Activated CD8-positive, alpha-beta memory T cell treated with anti-CD3 and anti-CD28 coated beads, Interleukin-2, amount 50 U/mL, for 24 hours (primary cell): ENCODE measurements at regions not wholly inside any gene's neighbourhood (a gene's known extent, or its start where the extent isn't known, plus 50 kb on each side); places are given as distances from the start of the nearest gene placed in this dataset.

Experiments used
- DNase-seq: peaks from one replicate; pipeline ENCODE4 v3.0.0-alpha.2; 2020; ENCODE audit errors: extremely low read depth

DNA sequence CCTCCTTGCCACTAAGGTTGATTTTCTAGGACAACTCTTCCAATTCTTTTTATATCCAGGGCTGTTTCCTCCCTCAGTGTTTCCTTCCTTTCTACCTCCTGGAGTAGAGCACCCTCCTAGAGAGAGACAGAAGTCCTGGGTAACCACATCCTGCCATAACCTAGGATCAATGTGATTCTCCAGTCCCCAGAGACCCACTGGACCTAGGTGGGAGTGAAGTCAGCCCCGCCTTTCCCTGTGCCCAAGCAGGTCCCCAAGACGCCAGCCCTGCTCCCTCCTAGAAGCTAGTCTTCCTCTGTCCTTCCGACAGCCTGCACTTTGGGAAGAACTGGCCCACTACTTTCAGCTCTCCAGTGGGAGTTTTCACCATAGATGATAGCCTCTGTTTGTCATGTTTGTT, 166.8 kb upstream of the PLEKHG7 start:
- no peak for DNase-seq

DNA sequence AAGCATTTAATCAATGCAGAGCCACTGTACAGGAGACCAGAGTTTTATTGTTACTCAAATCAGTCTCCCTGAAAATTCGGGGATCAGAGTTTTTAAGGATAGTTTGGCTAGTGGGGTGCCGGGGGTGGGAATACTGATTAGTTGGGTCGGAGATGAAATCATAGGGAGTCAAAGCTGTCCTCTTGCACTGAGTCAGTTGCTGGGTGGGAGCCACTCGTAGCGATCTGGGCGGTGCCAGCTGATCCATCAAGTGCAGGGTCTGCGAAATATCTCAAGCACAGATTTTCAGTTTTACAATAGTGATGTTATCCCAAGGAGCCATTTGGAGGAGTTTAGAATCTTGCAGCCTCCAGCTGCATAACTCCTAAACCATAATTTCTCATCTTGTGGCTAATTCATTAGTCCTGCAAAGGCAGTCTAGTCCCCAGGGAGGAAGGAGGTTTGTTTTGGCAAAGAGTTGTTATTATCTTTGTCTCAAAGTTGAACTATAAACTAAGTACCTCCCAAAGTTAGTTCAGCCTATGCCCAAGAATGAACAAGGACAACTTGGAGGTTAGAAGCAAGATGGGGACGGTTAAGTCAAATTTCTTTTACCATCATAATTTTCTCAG, 169.4 kb upstream of the PLEKHG7 start:
- no peak for DNase-seq

DNA sequence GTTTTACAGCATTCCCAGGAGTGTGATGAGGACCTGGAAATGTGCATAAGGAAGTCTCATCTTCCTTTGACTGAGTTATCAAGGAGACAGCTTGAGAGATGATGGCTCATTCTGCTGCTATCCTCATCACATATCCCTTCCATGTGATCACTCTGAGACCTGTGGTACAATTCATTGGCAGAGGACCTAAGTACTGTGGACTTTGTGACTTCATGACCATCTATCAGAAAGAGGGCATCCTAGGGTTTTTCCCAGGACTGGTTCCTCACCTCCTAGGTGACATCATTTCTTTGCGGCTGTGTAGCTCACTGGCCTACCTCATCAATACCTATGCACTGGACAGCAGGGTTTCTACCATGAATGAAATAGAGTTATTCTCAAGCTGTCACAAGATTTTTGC, 172.1 kb upstream of the PLEKHG7 start:
- DNase-seq: no peak

DNA sequence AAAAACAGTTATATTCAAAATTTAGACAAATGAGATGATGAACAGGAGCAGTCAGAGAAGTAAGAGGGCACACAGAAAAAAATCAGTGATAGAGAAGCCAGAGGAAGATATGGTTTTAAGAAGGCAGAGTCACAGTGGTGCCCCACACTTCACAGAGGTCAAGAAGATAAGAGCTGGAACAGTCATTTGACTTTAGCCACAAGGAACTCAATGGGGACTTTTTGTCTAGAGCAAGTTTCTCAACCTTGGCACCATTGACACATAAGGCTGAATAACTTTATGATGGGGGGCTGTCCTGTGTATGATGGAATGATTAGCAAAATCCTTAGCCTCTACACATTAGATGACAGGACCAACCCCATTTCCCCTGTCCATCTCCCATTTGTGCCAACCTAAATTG, 172.8 kb upstream of the PLEKHG7 start:
- no peak for DNase-seq

DNA sequence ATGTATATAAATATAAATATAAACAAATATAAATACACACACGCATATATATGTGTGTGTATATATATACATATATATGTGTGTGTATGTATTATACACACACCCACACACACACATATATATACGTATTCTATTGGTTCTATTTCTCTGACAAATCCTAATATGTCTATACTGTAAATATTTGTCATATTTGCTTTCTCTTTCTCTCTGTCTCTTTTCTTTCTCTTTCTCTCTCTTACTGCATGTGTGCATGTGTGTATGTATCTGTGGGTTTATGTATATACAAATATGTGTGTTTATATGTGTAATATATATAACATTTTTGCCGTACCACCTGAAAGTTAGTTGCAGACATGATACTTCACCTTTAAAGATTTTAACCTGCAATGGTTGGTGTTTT, 174.2 kb upstream of the PLEKHG7 start:
- DNase-seq: no peak

DNA sequence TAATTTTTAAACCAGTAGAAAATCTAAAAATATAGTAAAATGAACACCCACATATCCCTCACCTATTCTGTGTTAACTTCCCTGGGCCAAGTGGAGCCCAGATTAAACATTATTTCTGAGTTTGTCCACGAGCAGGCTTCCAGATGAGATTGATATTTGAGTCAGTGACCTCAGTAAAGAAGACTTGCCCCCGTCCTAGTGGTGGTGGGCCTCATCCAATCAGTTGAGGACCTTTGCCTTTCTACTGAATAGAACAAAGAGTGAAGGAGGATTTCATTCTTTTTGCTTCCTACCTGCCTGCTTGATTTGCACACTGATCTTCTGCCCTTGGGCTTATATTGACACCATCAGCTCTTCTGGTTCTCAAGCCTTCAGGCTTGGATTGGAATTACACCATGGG, 174.7 kb upstream of the PLEKHG7 start:
- DNase-seq: no peak

DNA sequence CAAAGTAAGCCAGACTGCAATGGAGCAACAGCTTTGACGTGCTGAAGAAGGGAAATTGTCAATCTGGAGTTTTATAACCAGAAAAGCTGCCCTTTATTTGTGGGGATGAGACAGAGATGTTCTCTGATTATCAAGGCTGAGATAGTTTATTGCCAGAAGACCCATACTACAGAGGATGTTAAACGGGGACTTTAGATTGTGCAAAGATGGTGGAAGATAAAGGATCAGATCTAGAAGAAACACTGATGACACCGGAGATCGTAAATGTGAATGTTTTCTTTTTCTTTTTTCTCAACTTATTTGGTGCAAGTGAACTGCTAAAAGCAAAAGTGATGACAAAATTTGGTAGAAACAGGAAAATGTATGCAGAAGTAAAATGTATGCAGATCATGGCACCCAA, 178.3 kb upstream of the PLEKHG7 start:
- no peak for DNase-seq

DNA sequence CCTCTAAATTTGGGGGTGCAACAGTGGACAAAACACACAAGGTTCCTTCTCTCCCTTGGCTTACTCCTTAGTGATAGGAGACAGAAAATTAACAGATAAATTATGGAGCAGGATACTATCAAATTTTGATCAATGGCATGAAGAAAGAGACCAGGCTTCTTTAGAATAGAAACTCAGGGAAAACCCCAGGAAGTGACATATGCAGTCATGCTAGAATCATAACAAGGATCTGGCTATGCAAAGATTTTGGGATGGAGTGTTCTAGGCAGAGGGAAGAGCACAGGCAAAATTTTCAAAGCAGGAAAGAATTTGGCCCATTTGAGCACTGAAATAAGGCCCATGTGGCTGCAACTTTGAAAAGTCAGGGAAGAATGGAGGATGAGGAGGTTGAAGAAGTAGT, 182.3 kb upstream of the PLEKHG7 start:
- DNase-seq: no peak

DNA sequence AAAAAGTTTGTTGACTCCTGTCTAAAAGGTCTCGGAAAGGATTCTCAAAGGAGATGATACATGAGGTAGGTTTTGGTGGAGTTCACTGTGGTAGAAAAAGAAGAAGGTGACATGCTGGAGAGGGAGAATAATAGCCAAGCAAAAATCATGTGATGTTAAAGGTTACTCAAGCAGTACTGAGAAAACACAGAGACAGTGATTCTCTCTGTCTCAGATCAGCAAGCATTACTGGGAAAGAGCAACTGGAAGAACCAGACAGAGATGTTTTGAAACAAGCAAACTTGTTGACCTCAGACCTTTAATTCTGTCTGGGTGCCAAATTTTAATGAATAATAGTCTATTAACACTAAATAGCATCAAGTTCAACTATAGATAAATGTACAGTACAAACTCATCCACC, 183.5 kb upstream of the PLEKHG7 start:
- no peak for DNase-seq

DNA sequence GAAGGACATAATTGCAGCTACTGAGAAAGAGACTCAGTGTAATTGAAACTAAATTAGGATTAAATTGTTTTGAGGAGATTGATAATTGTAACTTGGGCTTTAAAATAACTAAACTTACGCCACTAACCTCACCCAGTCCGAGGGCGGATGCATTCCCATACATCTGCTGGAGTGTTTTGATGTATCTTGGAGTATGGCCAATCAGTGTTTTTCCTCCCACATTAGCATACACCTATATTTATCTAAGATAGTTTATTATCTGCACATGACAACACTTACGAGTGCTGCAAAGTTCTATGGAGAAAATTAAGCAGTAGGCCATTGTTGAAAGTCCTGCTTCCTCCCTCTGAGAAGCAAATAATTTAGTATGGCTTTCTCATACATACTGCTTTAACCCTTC, 184.7 kb upstream of the PLEKHG7 start:
- DNase-seq: no peak

DNA sequence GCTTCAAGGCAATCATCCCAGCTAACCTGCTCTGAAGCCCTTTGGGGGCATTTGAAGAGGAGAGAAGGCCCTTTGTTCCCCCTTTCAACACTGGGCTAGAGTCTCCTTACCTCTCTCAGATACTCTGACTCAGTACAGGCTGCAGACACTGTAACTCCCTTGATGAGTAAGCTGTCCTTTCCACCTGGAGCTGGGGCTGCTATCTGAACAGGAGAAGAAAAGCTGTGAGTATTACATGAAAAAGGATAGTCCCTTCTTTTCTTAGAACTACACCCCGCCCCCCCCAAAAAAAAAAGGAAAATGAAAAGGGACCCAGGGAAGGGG, 186.6 kb upstream of the PLEKHG7 start:
- DNase-seq: no peak

DNA sequence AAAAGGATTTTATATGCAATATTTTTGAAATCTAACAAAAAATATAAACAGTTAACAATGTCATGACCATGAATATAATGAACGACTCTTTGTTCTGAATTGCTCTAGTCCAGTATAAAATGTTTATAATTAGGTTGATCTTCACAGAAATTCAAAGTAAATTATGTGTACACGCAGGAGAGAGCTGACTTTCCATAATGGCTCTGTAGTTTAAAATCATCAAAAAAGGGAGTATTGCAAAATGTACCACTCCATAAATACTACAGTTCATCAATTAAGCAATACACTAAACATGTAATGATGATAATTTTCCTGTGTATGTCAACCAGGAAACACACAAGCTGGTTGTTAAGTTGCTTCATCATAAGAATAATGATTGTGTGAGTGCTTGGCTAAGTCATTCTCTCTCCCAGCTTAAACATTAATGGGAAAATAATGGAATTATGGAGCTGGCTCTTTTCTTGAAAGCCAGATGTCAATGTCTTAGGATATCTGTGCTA, 189.5 kb upstream of the PLEKHG7 start:
- no peak for DNase-seq

DNA sequence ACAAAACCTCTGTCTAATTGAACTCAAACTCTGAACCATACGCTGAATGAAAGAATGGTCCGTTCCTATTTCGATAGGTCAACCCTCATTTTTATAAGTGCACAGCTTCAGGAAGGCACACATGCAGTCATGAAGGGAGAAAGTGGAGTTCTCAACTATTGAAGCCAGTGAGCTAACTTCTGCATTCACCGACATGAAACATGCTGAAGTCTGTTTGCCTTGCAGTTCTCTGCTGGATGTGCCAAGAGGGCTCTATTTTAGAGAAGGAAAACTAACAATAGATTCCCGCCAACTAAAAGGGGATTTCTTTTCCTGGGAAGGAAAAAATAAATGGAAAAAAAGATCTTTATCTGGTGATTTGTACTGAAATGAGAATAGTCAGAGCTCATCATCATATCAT, 191.0 kb upstream of the PLEKHG7 start:
- no peak for DNase-seq

DNA sequence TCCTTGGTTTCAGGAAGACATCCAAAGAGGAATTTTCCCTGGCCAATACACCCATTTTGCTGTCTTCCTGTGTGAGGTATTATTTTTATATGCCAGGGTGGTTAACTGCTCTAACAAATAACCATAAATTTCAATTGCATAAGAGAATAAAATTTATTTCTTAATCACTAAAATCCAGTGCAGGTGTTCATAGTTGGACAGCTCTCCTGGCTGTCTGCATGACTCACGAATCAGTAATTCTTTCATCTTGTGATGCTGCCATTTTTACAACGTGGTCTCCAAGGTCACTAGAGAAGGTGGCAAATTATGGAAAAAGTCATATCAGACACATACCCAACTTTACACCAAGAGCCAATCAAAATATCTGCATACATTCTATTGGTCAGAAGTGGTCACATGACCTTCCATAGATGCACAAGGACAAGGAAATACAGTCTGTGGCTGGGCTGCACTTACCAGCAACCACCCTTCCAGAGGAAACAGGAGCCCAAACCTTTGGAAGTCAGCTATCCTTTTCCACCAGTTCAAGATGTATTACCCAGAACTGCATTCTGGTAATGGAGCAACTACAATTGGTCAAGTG, 193.5 kb upstream of the PLEKHG7 start:
- DNase-seq: no peak

DNA sequence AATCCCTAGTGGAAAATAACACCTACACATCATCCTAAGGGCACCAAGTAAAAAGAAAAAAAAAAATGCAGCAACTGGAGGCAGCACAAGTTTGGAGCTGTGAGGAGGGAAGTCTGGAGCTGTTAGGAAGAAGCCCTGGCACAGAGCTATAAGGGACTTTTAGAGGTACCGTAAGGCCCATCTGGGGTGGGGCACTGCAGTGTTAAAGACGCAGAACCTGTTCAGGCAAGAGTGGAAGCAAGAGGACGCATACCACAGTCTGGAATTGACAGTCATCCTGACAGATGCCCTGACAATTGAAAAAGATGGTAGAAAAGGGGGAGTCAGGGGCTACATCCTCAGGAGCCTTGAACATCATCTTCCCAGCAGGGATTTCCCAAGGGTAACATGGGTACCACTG, 195.9 kb upstream of the PLEKHG7 start:
- DNase-seq: no peak

DNA sequence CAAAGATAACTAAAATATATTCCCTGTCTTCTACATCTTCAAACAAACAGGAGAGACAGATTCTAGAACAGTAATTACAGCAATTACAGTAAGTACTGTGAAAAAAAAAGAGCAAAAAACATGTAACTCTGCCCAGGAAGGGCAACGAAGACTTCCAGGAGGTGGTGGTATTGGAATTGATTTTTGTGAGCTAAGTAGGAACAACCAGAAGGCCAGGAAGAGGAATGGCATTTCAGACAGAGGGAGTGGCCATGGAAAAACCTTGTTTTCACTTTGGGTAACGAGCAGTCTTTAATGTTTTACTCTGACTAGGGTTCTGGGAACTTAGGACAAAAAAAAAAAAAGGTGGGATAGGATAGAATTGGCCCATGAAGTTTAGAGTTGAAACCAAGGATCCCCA, 196.3 kb upstream of the PLEKHG7 start:
- DNase-seq: no peak

DNA sequence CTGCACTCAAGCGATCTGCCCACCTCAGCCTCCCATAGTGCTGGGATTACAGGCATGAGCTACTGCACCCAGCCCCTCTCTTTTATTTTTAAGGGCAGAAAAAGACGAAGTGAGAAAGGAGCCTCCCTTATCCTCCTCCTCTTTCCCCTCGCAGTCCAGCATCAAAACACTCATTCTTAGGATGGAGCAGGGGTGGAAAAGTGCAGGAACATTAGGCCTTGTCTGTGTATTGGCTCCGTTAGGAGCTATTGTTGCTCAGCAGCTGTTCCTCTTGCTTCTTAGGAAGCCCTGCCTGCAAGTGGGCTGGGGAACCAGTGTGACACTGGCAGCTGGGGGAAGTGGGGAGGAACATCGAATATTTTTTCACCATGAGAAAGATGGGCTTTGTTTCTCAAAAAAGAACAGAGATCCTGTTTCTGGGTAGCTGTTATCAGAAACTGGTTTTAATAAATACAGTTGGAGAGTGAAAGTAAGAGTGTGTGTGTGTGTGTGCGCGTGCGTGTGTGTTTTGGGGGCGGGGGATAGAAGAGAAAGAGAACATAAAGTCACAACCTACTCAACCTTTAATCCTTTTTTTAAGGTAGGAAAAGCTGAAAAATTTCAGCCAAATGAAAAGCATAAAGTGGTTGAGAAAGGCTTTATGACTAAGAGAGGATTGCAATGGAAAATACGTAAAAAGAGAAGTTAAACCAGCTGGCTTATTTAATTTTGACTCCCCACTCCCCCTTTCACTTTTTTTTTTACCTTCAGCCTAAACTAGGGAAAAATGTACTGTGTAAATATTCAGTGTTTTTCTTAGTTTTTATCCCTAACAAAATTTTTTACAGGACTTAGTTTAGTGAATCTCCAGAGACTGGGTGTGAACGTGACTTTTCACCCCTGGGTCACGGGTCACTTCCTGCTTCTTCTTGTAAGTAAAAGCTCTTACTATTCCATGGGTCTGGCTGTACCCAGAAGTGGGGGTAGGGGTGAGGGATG, 197.2 kb upstream of the PLEKHG7 start:
- DNase-seq: no peak

DNA sequence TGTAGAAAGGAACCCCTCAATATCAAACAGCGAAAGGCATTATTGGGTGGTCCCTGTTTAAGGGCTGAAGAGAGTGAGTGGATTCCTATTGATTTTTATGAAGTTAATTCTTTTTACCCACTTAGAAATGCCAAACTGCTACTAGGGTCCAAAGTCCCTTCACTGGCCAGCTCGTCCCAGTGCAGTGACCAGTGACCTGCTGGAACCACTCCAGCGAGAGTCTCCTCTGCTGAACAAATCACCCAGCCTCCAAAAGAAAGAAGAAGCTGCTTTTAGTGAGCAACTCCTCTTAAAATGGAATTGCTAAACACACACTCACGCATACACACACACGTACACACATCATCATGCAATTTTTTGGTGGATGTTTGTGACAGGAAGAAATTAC, 198.2 kb upstream of the PLEKHG7 start:
- DNase-seq: no peak

DNA sequence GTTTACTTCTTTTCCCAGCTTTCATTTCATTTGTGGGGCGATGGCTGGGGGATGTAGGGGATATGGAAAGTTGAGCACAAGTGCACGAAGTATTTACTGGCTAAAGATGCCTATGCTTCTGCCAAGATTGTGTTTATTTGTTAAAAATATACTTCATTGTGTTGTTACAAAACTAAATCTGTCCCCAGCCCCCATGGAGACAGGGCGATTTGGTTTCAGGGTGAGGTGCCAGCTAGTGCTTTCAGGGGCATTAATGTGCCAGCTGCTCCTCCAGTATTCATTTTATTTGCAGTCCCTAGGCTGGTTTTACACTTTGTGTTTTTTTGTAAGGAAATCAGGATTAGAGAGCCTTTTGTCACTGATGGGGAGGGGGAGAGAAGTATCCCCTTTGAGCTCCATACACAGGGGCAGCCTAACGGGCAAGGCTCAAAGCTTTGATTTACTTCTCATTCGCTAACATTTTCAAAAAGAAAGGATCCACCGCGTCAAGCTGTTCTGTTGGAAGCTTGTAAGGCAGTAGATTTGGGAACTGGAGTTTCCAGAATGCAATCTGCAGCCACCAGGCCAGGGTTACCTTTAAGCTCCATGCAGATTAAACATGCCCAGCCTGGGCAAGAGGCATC, 198.7 kb upstream of the PLEKHG7 start:
- no peak for DNase-seq

DNA sequence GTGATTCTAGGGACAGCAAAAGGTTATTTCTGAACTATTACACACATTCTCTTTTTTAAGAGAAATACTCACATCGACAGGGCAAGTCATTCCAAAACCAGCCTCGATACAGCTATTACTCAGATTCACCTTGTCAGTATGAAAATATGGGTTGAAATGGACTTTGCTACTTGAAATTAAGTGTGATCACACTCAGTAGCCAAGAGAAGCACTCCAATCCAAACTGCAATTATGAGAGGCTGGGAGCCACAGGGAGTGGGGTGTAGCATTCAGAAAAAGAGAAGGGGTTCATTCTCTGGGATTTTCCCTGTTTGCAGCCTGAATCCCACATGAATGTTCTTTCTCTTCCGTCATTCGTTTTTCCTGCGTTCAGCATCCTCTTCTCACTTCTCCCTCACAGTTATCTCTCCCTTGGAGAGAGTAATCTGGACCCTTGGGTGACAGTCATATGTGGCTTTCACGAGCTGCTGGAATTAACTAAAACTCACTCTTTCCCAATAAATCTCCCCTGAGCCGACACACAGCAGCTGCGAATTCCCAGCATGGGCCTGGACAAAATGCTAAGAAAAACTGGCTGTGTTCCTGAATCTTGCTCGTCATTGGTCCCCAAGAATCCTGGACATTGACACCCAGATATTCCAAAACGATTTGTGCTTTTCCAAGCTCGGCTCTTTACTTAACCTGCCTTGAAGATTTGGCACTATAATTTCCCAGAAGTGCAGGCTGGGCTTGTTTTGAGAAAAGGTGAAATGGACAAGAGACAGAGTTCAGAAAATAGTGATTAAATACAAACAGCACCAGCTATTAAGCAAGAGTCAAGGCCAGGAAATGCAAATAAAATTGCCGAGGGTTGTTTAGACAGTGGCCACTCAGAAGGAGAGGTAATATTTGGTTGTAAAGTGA, 199.5 kb upstream of the PLEKHG7 start:
- no peak for DNase-seq

DNA sequence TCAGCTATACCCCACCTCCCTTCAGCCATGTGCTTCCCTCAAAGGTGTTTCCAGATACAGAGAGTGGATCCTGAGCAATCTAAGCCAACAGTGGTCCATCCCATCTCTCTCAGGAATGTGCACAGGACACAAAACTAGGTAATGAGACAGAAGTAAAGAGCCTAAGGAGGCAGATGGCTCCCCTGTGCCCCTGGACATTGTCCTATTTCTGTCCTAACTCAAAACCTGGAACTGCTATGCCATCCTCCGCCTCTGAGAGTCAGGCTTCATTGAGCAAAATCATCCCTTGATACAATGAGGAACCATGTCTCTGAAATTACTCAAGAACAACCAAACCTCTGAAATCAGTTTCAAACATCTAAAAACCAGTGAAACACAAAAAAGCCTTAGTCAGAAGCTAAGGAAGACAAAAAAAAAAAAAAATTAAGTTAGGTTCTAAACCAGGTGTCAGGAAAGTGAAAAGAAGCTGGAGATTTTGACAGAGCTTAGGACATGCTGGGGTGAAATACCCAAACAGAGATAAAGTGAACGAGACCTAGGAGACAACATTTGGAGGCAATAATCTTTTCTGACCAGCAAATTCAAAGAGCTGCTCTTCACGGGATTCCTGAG, 200.3 kb upstream of the PLEKHG7 start:
- no peak for DNase-seq
